Ishikawa (cell line): ENCODE measurements at regions not wholly inside any gene's neighbourhood (a gene's known extent, or its start where the extent isn't known, plus 50 kb on each side); places are given as distances from the start of the nearest gene placed in this dataset.

Experiments used
- CEBPB ChIP-seq: IDR thresholded peaks from 2 replicates; pipeline ENCODE4 v1.6.1; 2012
- CREB1 ChIP-seq: IDR thresholded peaks from 2 replicates; pipeline ENCODE4 v1.6.1; 2012; ENCODE audit warnings: low read depth
- EP300 ChIP-seq: IDR thresholded peaks from 2 replicates; pipeline ENCODE4 v1.6.1; 2012; ENCODE audit warnings: borderline replicate concordance
- FOXM1 ChIP-seq: IDR thresholded peaks from 2 replicates; pipeline ENCODE4 v1.6.1; 2012; ENCODE audit warnings: low read depth, borderline replicate concordance
- RAD21 ChIP-seq: IDR thresholded peaks from 2 replicates; pipeline ENCODE4 v1.6.1; 2012; ENCODE audit warnings: low read depth
- REST ChIP-seq: IDR thresholded peaks from 2 replicates; pipeline ENCODE4 v1.6.1; 2012; ENCODE audit warnings: low read depth, mild to moderate bottlenecking
- TAF1 ChIP-seq: IDR thresholded peaks from 2 replicates; pipeline ENCODE4 v1.6.1; 2012; ENCODE audit warnings: low read depth, mild to moderate bottlenecking
- TF ChIP-seq, protein P1 (sequence below): IDR thresholded peaks from 2 replicates; pipeline ENCODE4 v1.6.1; 2012

DNA sequence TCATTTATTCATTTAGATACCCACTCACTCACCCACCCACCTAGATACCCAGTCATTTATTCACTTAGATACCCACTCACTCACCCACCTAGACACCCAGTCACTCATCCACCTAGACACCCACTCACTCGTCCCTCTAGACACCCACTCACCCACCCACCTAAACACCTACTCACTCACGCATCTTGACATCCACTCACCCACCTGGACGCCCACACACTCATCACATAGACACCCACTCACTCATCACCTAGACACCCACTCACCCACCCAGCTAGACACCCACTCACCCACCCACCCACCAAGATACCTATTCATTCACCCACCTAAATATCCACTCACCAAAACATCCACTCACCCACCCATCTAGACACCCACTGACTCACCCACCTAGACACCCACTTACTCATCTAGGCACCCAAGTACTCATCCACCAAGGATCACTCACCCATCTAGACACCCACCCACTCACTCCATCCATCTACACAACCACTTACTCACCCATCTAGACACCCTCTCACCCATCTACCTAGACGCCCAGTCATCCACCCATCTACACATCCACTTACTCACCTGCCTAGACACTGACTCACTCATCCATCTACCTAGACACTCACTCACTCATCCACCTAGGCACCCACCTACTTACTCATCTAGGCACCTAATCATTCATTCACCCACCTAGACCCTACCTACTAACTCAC lies 723.7 kb upstream of the RAB6C start:
- TF ChIP-seq REST (no peak), TAF1 (no peak), CEBPB (no peak), CREB1 (no peak), FOXM1 (no peak), RAD21 (no peak), EP300 (no peak)
- TF ChIP-seq, protein P1, sequence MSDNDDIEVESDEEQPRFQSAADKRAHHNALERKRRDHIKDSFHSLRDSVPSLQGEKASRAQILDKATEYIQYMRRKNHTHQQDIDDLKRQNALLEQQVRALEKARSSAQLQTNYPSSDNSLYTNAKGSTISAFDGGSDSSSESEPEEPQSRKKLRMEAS = no peak
